GM21619 (cell line): ENCODE measurements at regions not wholly inside any gene's neighbourhood (a gene's known extent, or its start where the extent isn't known, plus 50 kb on each side); places are given as distances from the start of the nearest gene placed in this dataset.

Source experiments
- ATAC-seq: cut with Tn5 transposase; IDR thresholded peaks from one replicate; pipeline ENCODE4 v1.9.1; 2021; ENCODE audit not compliant: unreplicated experiment

DNA sequence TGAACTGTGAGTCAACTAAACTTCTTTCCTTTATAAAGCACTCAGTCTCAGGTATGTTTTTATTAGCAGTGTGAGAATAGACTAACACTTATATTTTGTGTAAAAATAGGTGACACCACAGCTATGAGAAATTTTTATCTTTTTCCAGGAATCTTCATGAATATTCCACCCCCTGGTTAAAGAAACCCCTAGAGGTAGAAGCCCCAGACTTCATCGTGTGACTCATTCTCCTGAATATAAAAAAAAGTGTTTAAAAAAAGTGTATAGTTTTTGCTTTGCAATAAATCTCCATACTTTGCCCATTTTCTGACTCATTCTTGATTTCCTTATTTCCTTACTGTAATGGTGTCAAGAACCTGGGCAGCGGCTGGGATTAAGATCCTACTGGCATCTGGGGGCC, 667.6 kb upstream of the CELF2 start:
- no peak for ATAC-seq

DNA sequence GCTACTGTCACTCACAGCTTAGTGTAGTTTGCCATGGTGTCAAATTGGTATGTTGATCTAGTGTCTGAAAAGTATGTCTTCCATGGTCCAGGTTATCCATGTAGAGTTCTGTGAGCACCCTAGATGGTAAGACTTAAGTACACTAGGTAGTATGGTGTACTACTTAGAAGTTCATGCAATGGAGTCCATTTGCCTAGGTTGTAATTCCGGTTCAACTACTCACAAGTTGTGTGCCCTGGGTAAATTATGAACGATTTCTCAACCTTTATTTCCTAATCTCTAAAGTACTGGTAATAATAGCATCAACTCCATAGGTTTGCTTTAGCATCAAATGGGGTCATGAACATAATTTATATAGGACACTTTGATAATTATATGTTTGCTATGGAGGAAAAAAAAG, 666.2 kb upstream of the CELF2 start:
- no peak for ATAC-seq

DNA sequence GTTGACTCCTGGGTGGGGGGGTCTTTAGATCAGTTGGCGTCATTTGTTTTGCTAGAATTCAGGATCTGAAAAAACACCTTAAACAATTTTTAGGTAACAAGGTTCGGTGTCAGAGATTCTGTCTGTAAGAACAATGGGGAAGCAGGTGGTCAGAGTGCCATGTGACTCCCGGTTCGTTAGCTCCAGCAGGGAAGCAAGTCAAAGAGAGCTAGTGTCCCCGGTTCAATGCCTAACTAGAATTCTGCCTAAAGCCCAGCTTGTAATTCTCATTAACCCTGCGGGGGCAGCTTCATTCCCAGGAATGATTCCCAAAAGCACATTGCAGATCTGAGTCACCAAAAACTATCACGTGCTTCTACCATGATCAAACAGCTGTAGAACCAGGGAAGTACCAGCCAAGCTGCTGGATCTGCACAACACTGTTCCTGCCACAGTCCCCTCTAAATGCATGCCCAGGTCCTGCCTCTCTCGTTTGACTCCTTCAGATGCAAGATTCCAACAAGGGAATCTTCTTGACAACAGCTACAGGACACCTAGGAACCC, 664.3 kb upstream of the CELF2 start:
- no peak for ATAC-seq

DNA sequence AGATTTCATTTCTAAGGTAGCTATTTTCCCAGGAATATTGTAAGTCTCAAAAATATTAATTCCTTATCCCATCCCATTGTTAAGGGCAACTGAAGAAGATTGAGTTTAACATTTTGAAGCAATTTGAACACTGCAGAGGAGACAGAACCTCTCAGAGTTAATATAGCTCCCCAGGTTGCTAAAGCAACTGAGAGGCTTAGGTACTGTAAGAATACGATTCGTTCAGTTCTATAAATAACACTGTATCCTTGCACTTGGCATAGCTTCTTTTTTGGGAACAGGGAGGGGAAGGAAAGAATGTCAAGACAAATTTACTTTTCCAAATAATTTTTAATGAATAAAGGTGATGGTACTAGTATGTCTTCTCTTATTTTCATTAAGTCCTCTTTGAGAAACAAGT, 658.4 kb upstream of the CELF2 start:
- ATAC-seq, result no peak

DNA sequence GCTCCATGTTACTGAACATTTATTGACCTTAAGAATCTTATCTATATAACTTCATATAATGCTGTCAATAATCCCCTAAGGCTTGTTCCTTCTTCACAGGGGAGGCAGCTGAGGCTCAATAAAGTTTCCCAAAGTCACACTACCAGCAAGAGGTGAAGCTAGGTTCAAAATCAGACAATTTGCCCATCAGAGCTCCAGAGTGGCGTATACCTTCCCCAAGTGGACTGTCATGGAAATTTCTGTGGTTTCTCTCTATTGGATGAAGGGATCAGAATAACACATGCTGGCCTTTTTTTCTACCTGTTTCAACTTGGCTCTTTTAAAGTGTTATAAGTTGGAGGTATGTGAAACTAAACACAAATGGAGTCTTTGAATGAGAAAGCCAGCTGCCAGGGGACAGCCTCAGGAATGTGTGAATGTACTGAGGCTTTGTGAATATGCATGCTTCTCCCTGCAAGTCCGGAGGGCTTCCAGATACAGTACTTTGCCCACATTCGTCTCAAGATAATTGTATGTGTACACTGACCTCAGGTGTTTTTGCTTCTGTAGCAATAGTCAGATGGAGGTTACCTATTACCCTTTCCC, 656.3 kb upstream of the CELF2 start:
- no peak for ATAC-seq

DNA sequence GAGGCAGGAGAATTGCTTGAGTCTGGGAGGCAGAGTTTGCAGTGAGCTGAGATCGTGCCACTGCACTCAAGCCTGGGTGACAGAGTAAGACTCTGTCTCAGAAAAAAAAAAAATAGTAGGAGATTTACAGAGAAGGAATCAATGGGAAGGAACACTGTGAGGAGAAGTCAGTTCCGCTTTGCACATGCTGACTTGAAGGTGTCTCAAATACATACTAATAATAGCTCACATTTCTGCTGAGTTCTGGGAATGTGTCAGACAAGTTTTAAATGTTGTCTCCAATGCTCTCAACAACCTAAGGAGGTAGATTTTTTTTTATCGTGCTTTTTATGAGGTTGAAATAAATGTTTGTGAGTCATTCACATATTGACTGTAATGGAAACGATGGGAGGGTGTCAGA, 654.9 kb upstream of the CELF2 start:
- ATAC-seq, result no peak

DNA sequence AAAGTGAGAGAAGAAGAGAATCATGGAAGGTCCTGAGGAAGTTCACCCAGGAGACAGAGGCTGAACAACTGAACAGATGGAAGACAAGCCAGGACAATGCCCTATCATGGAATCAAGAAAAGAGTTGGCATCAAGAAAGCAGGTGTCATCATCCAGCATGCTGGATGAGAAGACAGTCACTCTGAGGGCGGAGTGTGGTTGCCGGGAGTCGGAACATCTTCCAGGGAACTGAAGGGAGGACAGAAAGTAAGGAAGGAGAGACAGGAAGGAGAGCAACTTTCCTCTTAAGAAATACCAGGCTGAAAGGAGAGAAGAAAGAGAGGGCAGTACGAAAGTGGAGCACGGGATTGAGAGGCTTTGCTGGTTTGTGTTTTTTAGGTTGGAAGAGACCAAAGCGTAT, 654.5 kb upstream of the CELF2 start:
- ATAC-seq, result no peak

DNA sequence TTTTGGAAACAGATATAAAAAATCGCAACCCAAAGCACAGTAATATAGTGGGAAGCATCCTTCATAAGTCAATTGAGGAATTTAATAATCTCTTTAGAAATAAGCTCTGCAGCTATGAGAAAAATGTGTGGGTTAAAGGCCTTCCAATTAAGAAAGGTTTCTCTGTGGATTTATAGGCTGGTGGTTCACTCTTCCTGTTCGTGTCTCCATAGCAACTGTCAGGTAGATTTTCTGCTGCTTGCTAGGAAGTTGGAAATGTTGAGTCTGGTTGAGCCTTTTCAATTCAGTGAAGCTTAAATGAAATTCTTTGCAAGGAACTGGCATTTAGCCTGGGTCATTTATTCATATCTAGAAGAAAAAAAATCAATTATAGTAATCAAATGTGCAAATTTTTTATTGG, 652.8 kb upstream of the CELF2 start:
- ATAC-seq, result no peak

DNA sequence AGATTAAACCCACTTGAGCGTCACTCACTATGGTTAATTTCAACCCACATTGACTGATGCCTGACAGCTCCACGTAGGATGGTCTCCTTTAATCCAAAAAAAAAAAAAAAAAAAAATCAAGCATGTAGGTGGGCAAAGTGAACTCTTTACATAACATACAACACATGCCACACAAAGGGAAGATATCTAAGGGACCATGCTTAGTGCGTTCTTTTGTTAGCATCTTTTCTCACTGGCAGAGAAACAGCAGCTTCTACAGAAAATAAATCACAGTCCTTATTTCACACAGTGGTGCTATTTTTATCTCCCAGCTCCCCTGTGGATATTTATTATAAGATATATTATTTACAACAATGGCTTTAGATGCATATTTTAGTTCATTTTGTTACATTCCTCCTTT, 652.0 kb upstream of the CELF2 start:
- ATAC-seq, result no peak

DNA sequence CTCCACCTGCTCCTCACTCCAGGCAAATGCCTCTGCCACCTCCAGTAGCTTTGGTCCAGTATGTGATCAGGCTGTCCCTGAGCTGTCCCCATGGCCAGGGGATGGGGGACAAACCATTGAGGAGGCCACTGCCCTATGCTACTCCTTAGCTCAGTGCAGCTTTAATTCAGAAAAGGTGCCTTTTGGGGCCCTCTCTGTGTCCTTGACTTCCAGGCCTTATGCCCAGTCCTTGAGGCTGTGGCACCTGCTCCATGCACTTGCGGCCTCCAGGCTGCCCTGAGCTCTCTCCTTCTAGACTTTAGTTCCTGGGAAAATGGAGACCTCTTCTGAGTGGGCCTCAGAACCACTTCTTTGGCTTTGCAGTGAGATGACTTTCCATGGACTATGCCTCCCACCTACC, 650.8 kb upstream of the CELF2 start:
- ATAC-seq, result no peak

DNA sequence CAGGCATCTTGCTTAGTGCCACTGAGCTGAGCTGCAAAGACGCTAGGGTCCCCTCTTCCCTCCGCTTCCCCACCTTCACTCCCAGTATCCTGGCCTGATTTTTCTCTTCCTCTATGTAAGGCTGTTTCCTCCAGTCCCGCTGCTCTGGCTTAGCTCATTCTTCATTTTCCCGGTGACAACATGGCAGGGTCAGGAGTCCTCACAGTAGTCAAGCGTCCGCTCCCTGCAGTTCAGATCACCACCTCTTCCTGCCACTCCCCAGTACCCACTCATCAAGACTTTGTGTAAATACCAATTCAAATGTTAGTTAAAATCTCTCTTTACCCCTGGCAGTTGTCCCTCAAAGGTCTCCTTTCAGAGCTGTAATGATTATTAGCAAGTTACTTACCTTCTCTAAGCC, 650.4 kb upstream of the CELF2 start:
- ATAC-seq, result no peak

DNA sequence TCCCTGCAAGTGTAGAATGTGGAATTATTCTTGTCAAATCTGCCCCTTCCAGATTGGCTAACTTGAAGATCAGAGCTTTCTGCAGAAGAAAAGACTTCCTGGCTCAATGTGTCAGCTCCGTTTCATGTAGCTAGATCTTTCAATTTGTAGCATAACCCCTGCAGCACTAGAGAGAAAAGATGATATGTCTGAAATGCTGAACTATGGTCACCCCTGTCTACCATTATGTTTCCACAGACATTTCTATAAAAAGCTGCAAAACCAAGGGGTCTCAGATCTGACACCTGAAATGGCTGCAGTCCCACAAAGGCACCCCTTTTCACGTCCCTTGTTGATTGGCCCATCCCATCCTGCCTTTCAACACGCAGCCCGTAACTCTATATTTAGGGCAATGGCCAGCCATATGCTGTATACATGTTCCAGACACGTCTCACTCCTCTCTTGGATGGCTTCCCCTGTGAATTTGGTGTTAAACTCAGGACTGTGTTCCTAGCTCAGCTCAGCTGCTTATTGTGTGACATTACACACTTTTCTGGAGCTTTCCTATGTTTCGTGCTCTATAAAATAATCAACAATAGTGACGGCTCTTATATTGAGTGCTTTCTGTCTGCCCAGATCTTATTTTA, 648.6 kb upstream of the CELF2 start:
- no peak for ATAC-seq

DNA sequence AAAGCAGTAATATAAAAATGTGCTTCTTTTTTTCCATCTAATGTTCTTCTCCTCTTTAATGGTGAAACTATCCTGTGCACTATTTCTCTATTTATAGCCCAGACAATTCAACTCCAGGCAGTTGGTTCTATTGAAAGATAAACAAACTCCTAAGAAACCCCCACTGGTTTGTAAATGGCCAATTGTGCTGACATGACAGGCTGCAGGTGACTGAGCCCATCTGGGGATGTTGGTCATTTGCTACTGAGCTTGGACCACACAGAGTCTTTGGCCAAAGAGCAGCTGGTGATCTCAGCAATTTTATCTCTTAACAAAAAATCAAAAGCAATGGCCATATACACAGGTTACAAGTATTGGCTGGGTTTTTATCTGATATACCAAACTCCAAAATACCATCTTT, 631.8 kb upstream of the CELF2 start:
- ATAC-seq, result no peak

DNA sequence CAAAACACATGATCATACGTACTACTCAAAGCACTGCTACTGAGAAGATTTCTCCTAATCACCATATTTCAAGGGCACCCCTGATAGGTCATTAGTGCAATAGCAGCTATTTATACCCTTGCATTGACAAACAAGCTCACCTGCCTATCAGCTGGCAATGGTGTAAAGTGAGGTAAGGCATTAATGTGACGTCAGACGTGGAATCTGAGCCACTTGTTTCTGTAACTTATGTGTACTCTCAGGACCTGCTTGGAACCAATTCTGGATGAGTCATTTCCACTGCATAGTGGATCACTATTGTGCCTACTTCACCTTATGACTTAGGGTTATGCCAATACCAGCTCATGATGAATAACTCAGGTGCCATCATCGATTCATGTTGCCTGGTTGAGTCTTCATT, 628.5 kb upstream of the CELF2 start:
- ATAC-seq, result no peak

DNA sequence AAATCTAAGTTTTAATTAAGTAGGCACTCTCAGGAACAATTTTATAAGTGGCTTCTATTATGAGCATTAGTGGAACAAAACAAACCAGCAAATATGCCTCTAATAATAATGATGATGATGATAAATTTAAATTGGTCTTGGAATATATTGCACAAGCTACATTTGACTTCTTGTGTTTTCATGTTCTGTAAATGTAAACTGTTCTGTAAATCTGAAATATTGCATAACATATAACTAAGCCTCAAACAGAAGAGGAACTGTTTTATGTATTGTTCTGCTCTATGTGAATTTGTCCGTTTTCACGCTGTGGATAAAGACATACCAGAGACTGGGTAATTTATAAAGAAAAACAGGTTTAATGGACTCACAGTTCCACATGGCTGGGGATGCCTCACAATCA, 625.2 kb upstream of the CELF2 start:
- ATAC-seq, result no peak

DNA sequence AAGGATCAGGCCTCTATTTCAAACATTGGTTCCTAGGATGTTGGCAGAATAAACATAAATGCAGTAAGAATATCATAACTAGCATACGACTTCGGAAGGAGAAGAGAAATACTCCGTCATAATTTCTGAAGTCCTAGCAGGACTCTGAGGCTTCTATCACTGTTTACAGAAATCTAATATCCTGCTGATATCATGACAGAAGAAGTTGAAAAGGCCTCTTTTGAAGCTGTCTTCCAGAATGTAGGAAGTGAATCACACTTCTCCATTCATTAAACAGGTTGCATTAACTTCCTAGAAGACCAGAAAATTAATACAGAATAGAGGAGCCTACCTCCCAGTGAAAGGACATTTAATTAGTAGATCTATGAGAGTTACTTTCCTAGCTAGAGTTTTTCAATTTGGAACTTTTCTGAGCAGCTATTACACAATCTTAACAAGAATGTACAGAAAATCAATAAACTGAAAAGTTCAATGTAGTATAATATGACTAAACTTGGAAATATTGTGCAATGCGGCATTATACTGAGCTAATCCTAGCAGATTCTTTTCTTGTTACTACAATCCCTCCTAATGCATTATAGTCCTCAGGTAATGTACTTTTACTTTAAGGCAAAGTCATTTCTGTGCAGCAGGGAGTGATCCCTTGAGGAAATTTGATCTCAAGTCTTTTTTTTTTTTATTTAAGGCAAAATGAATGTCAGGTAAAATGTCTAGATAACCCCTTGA, 622.6 kb upstream of the CELF2 start:
- no peak for ATAC-seq

DNA sequence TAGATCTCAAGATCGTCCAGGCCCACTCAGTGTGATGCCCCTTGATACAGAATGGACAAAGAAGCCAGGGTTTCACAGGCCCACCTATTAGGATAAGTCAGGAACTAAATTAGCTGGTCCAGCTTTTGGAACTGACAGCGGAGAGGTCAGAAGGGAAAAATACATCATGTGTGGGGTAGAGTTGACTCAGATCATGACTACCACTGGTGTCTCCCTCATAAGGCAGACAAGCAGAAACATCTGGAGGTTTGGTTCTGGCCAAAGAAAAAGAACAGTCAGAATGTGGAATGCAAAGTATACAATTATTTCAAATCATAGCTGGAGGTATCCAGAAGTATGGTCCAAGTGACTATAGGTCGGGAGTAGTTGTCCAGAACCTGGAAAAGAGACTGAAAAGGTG, 621.1 kb upstream of the CELF2 start:
- ATAC-seq, result no peak

DNA sequence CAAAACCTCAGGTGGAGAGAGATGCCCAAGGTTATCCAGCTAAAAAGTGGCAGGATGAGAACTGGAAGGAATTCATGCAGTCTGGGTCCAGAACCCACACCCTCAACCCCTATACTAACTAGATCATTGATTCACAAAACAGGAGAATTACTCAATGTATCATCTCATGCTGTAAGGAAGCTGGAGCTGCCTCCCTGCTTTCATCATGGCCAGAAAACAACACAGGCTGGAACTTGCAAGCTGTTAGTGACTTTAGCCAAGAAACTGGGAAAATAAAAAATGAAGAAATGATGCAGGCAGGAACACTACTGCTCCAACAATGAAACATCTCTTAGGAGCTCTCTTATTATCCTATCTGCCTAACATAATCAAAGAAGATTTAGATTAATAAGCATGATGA, 619.8 kb upstream of the CELF2 start:
- ATAC-seq, result no peak

DNA sequence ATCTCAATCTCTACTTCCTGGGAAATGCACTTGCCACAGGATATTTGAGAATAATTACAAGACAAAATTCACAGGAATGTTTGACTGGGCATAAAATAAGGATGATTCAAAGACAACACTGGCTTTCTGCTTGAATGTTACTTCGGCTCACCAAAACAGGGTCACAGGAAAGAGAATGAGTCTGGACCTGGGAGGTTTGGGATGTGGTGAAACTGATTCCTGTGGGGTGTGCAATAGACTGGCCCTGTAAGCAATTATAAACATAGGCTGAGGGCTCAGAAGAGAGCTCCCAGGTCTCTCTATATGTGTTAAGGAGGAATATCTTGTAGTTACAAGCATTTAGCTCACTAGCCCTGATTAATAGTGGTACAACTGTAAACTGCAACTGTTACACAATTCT, 613.9 kb upstream of the CELF2 start:
- no peak for ATAC-seq

DNA sequence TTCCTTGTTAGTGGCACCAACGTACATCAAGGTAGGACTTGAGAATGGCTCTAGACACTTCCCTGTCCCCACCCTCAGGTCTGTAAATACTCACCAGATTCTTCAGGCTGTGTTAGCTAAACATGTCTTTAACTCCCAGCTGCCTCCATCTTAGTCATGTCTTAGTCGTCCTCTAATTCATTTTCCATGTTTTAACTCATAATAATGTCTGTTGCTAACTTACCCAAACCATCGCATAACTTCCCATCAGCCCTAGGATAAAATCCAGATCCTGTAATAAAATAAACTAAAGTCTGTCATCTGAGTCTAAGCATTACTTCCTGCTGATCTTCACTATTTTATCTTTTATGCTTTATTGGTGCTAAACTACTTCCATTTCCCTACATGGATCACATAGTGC, 600.0 kb upstream of the CELF2 start:
- no peak for ATAC-seq

DNA sequence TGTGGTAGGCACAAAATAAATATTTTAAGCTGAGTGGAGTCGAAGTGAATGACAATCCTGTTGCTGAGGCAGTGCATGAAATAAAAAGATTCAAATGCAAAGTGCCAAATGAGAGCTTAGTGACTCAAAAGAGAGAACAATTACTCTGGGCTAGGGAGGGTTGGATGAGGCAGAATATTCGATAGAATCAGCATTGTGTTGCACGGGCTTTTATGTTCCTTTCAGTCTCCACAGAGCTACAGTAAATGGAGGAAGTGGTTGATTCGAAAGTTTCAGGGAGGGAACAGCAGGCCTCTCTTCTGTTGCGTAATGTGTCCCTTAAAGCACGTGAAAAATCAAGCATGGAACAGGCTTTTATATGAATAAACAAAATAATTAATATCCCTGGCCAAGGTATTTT, 599.3 kb upstream of the CELF2 start:
- peak; percentile 83 for ATAC-seq

DNA sequence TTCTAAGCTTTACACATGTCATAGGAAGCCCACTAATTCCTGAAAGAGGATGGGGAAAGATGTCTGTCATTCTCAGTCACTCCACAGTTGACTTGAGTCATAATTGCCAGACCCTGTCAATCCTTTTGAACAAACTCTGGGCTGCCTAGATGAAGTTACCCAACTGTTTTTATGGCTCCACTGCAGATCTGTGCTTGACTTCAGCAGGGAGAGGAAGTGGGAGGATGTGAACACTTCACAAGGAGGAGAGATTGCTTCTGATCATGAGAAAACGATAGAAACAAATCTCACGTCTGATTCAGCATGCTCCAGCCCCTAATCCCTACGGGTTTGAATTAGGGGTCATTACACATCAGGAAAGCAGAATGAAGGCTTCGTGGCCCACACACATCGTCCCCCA, 596.6 kb upstream of the CELF2 start:
- no peak for ATAC-seq
